ENCODE measurements at regions not wholly inside any gene's neighbourhood (a gene's known extent, or its start where the extent isn't known, plus 50 kb on each side); places are given as distances from the start of the nearest gene placed in this dataset.

- no peak for TF ChIP-seq POLR2A (IDR thresholded peaks at IDR 0.05)
- no peak for TF ChIP-seq CTCF (IDR thresholded peaks at IDR 0.05)
- intact Hi-C loops (cut with DNase I; ENCODE audit: low total_unique reads), result no loop called here
- WGBS, 2 donors, result 60 to 69% methylated on average over 10 to 11 of the region's 11 CpGs
- no peak overlapping the region for H3K4me3 ChIP-seq (ENCODE audit: low read depth, poor library complexity, severe bottlenecking)
- DNase-seq (ENCODE audit: low spot score in 2 of 2), result peak in 1 of 2 donors; percentile 59
These were observed 66.6 kb upstream of the LARS2 start for GRCh38 chr3:45321607-45322391.

GRCh38 chr3:45322616-45323015 is 65.8 kb upstream of the LARS2 start:
- WGBS, 2 donors, result 94 to 96% methylated on average over 4 of the region's 4 CpGs
- DNase-seq (ENCODE audit: low spot score in 2 of 2), result peak in 1 of 2 donors; percentile 61
- H3K4me3 ChIP-seq (ENCODE audit: low read depth, poor library complexity, severe bottlenecking), result no peak overlapping the region
- intact Hi-C loops (cut with DNase I; ENCODE audit: low total_unique reads), result no loop called here
- no peak for TF ChIP-seq CTCF (IDR thresholded peaks at IDR 0.05)
- TF ChIP-seq POLR2A (IDR thresholded peaks at IDR 0.05), result no peak

- WGBS, 2 donors, result 74 to 79% methylated on average over 4 of the region's 4 CpGs
- no peak for TF ChIP-seq POLR2A (IDR thresholded peaks at IDR 0.05)
- no peak for TF ChIP-seq CTCF (IDR thresholded peaks at IDR 0.05)
- H3K4me3 ChIP-seq (ENCODE audit: low read depth, poor library complexity, severe bottlenecking), result no peak overlapping the region
- intact Hi-C loops (cut with DNase I; ENCODE audit: low total_unique reads), result no loop called here
- DNase-seq (ENCODE audit: low spot score in 2 of 2), result peak in 1 of 2 donors; percentile 62
These were observed 62.7 kb upstream of the LARS2 start for GRCh38 chr3:45325676-45326075.

- 81 to 85% methylated on average over 8 of the region's 8 CpGs for WGBS, 2 donors
- no peak overlapping the region for H3K4me3 ChIP-seq (ENCODE audit: low read depth, poor library complexity, severe bottlenecking)
- intact Hi-C loops (cut with DNase I; ENCODE audit: low total_unique reads), result no loop called here
- TF ChIP-seq POLR2A (IDR thresholded peaks at IDR 0.05), result no peak
- no peak for TF ChIP-seq CTCF (IDR thresholded peaks at IDR 0.05)
- no peak for DNase-seq (ENCODE audit: low spot score in 2 of 2)
These were observed 58.5 kb upstream of the LARS2 start for GRCh38 chr3:45329761-45330305.

GRCh38 chr3:45330510-45331295 is 57.7 kb upstream of the LARS2 start:
- TF ChIP-seq CTCF (IDR thresholded peaks at IDR 0.05) (no peak), POLR2A (IDR thresholded peaks at IDR 0.05) (no peak)
- no peak for DNase-seq (ENCODE audit: low spot score in 2 of 2)
- intact Hi-C loops (cut with DNase I; ENCODE audit: low total_unique reads), result no loop called here
- 61 to 63% methylated on average over 5 of the region's 5 CpGs for WGBS, 2 donors
- no peak overlapping the region for H3K4me3 ChIP-seq (ENCODE audit: low read depth, poor library complexity, severe bottlenecking)

All from lower leg skin (tissue), 4 donors.